ENCODE measurements at regions not wholly inside any gene's neighbourhood (a gene's known extent, or its start where the extent isn't known, plus 50 kb on each side); places are given as distances from the start of the nearest gene placed in this dataset.

DNA sequence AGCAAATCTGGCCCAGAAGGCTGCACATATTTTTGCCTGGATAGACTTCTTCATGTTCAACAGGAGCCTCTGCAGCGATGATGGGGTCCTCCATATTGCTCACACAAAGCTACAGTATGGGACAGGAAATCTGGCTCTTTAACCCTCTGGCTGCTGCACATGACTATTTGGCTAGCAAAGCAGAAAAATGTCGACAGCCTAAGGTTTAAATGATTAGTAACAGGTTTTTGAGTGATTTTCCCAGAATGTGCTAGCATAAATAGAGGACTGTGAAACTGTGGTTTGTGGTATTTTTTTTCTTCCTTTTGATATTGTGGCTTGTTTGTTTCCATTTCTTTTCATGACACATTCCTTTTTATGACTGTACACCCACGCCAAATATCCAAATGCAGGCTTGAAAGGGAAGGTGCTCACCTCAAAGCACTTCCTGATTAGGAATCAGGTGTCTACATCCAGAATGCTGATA is 120.2 kb upstream of the GK2 start:
- peak; percentile 30 for DNase-seq

DNA sequence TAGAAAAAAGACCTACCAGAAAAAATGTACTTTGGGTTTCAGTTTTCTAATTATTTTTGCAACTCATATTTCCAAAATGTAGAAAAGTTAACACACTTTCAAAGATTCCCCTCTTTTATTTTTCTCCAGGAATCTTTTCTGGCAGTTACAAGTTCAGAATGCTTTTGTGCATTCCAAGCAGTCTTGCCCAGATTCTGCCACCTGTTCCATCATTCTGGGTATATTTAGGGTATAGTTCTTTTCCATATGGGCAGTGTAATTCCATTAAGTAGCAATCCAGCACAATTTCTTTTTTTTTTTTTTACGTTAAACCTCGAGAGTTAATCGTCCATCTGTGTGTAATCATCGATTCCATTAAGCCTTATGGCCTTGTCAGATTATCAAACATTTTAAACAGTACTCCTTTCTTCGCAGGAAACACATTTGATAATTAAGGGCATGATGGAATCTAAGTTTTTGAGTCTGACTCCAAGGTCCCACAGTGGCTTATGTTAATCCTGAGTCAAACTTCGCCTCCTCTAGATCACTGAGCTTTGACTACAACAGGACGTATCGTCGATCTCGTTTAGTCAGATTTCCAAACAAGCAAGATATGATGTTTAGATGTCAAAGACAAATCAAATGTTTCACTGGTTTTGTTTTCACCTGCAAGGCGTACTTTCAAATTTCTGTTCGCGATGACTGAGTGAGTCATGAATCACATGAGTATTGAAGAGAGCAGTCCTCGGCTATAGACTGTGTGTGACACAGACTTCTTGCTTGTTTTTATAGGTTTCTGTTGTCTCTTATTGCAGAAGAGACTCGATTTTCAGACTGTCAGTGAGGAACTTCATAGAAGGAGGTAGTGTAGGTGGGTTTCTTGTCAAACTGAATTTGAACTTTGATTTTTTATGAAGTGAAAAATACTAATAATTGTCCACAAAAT is 118.9 kb upstream of the GK2 start:
- no peak for DNase-seq

DNA sequence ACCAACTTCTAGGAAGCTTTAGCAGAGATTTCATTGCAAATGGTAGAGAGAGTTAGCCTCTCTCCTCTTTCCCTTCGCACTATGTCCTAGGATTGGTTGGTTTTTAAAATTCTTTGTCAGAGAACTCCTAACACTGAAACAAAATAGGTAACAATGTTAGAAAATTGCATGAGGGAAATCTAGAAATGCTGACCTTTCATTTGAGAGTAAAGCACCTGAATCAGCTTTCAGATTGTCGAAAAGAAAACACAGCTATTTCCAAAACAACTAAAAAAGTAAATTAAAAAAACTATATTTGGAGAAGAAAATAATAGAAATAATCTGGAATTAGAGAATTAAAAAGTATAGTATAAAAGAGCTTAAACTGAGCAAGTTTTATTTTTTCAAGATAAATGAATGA is 108.1 kb upstream of the GK2 start:
- no peak for DNase-seq

DNA sequence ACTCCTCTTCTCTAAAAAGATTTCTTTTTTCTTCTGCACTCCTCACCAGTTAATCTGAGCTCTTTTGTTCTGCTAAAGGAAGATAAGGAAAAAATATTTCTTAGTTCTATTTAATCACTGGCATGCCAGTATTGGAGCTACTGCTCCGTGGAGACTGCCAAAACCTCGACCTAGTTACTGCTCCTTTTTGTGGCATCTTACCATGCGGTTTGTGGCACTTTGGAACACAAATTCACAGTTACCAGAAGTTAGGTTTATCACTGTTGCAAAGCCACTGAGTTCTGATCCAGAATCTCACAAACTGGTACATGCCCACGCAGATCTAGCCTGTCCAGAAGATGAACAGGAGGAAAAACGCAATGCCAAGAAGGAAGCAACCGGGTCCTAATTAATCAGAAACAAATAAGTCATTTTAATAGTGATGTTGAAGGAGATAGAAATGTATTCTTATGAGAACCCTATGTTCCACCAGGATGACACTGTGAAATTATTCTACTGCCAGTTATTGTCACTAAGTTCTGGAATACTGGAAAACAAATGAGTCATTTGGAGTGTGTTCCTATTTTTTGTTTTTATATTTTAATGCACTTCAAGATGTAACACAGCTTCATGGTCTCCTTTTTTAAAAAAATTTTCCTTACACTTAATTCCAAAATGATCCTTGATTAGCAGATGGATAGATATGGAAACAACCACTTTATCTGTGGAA is 106.7 kb upstream of the GK2 start:
- no peak for DNase-seq

DNA sequence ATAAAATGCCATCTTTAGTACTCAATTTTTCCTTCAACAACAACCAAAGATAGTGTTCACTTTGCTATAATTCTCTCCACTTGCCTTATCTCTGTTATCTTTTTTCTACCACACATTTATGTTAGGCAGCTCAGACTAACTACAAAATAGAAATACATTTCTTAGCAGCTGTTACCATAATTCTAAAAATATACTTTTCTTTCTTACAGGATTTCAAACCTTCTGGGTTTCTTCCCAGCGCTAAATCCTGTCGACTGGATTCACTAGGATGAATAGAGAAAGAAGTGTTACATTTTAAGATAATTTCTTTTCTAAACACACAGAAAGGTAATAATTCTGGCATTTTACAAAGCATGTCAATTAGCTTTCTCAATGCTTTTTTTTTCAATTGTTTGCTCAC is 105.5 kb upstream of the GK2 start:
- DNase-seq, result no peak

DNA sequence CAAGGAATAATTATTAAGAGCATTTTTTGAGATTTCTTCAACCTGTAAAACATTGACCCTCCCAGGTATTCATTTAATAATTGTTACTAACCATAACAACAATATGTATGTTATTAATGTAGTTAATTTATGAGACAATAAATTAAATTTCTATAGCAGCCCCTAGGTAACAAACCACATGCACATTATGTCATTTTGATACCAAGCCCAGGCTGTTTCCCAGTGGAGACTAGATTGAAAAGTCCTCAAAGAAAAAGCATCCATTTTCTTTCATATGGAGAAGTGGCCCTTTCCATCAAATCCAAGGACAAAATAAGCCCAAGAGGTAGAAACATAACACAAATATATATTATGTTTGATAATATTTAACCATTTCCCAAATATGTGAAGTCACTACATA is 104.3 kb upstream of the GK2 start:
- DNase-seq, result no peak

DNA sequence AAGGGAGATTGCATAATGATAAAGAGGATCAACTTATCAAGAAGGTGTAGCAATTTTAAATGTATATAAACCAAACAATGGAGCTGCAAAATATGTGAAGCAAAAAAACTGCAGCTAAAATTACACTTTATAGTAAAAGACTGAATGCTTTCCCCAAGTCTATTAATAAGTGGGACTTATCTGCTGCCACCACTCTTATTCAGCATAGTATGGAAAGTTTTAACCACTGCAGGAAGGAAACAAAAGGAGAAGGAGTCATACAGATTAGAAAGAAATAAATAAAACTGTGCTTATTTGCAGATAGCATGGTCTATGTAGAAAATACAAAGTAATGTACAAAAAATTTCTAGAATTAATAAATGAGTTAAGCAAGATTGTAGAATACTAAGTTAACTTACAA is 94.1 kb upstream of the GK2 start:
- no peak for DNase-seq

DNA sequence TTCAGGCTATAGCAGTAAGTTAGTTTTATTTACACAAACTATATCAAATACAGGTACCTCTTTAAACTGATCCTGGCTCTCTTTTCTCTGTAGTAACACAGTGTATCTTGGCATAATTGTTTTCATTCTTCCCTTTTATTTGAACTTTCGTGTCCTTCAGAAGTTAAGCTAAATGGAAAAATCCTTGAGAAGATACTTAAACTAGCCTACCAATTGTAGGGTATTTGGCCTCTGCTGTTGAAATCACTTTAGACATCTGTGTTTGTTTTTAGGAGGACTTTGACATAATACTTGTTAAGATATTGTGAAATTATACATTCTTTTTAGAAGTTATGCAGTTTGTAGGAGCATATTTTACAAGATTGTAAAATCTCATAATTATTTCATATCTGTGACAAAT is 90.3 kb upstream of the GK2 start:
- DNase-seq, result no peak

DNA sequence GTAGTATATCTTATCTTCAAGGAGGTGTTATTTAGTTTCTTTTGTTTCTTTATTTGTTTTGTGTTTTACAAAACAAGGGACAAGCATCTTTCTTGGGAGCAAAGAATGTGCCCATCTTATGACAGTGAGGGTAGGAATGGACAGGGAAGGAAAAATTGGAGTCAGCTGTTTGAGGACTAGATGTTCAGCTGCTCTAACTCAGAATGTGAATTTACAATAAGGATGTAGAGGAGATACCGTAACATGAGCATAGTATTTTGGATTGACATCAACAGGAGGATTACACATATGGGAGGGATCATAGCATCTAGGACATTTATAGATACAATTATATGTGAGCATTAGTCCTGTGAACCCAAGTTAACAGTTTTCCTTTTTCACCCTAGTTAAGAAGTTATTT is 89.0 kb upstream of the GK2 start:
- DNase-seq, result no peak

DNA sequence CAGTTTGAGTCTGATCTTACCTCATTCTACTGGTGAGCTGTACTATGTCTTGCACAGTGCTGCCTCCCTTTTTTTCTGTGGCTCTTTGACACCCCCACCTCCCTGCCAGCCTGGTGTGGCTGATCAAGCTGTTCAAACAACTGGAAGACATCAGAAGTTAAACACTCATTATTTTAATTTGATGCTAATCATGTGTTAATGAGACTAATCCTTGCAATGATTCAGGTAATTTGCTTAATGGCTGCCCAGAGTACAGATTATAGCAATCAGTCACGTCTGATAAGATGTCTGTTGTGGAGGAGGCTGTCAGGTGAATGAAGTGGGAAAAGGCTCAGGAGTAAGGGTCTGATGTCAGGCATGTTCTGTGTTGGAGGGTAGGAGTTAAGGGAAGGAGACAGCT is 87.4 kb upstream of the GK2 start:
- DNase-seq, result no peak

DNA sequence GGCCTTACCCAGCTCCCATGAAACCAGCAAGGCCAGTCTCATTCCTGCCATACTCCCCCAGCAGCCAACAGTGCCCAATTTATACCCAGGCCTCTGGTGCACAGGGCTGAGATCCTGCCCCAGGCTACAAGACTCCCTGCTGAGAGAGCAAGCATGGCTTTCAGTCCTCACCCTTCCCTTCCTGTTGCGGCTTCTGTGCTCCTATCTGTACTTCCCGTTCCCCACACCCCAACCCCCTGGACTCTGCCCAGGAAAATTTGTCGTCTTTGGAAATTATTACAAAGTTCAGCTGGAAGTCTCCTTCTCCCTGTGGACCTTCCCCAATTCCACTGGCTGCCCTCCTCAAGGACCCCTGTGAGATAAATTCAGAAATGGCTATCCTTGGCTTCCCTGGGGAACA is 84.1 kb upstream of the GK2 start:
- no peak for DNase-seq

DNA sequence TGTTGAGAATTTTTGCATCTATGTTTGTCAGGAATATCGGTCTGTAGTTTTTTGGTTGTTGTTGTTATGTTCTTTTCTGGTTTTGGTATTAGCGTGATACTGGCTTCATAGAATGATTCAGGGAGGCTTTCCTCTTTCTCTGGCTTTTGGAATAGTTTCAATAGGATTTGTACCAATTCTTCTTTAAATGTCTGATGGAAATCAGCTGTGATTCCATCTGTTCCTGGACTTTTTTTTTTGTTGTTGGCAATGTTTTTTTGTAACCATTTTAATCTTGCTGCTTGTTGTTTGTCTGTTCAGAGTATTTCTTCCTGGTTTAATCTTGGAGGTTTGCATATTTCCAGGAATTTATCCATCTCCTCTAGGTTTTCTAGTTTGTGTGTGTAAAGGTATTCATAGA is 81.5 kb upstream of the GK2 start:
- DNase-seq, result no peak

DNA sequence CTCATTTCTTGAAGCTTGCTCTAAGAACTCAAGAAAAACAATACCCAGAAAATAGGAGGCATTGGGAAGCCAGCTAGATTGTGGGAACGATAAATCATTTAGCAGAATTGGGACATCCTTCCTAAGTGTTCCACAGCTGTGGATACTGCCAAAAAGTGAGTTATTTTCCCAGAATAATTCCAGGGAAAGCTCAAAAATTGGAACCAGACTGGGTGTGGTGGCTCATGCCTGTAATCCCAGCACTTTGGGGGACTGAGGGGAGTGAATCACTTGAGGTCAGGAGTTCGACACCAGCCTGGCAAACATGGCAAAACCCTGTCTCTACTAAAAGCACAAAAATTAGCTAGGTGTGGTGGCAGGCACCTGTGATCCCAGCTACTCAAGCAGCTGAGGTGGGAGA is 68.2 kb upstream of the GK2 start:
- DNase-seq, result peak; percentile 32

DNA sequence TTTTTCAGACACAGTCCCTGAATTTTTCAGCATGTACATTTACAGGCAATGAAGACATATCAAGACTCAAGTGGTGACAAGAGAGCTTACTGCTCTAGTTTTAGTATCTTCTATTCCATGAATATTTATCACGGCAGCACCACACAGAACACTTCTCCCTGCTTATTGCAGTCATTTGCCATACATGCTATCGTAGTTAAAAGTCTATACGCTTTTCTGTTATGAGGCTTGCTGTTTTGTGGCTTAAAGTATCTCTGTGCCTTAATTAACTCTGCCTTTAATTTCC is 65.4 kb upstream of the GK2 start:
- DNase-seq, result no peak

DNA sequence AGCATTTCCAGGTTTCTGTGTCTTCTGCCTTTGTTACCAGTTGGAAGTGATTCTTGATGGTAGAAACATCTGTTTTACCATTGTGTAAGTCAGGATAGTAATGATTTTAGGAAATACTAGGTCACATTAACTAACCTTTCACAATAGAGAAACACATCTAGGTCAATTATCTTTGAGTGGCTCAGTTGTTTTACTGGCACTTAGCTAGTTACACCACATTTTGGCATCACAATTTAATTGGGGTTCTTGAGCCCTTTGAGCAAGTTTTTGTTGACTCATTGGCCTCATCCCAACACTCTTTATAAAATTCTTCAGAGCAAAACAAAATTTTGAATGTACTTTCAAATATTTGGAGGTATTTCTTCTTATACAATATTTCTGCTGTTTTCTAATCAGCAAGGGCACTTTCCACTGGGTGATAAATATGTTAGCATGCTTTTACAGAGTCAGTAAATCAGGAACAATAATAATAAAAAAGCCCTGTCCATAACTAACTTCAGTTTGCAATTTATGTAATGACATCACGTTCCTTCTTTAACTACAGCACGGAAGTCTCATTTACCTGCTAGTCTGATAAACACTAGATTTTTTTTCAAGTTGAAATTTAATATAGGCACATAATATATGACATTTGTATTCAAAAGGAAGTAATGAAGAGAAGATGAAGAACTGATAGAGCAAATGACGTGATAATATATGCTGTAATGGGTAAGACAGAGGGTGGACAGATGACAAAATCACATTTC is 64.8 kb upstream of the GK2 start:
- no peak for DNase-seq

DNA sequence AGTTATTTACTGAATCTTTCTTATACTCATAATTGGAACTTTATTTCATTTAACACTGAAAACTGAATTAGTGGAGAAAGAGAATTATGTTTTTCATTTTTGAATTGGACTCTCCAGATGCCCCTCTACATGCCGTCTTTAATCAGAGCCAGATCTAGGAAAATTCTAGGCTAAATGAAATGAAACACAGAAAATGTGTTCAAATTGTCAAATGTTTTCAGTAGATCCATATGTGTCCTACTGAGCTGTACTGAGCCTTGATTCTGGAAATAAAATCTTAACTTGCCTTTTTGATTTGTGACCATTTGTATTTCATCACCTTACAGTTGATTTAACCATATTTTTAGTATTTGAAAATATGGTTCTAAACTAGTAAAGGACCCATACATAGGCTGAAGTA is 64.0 kb upstream of the GK2 start:
- DNase-seq, result no peak

DNA sequence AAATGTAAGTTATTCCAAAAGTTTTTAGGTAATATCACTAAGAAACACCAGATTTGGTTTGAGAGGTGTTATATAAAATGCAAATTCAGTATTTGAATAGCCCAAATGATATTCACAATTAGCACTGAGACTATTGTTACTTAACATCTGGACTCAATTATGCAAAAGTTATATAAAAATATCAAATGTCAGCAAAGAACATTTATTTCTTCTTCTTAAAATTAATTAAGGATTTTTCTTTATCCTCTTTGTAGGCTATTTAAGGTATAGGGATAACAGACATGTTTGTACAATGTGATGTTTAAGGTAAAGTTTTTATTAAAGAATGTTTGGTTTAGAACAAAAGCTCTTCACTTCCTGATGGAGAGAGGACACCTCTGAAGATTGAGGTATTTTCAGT is 63.3 kb upstream of the GK2 start:
- DNase-seq, result no peak

DNA sequence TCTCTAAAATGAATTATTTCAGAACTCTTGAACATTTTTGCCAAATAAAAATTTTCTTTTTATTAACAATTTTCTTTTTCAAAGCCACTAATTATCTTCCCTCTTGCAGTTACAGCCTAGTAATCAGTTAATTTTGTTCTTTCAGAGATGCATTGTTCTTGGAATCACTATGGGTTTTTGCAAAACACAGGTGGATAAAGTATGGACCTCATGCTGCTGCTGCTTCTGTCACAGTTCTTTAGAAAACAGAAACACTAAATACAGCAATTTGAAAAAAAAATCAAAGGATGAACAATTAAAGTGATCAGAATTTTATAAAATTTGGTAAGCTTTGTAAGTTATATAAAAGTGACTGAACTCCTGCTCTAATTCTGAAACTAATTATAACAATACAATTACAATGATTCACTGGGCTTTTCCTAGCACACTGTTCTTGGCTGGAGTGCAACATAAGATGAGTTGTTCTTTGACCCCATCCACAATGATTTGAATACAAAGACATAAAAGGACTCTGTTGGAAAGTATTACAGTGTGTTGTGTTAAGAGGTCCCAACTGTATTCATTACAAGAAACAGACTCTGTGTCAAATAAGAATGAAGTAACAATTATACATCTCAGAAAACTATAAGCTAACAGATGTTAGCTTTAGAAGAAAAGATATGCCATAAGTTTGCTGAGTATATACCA is 59.4 kb upstream of the GK2 start:
- peak; percentile 57 for DNase-seq

DNA sequence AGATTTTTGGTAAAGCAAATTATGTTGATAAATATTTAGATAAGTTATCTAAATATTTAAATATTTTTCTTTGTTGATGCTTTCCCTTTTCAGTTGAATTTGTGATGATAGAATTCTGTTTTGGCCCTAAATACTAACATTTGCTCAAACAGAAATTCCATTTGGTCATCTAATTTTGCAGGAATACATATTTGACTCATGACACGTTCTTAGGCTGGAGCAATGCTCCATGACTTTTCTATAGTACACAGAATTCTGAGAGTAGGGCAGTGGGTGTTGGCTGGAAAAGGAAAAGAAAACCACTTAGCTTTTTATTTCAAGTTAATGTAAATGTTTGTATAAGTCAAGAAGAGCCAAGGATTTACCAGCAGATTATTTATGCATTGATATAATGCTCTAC is 58.6 kb upstream of the GK2 start:
- peak; percentile 35 for DNase-seq

All from fibroblast of skin of right quadriceps (primary cell).